Non-pigmented ciliary epithelial cell (primary cell): ENCODE measurements at regions not wholly inside any gene's neighbourhood (a gene's known extent, or its start where the extent isn't known, plus 50 kb on each side); places are given as distances from the start of the nearest gene placed in this dataset.

Experiments
- DNase-seq: peaks from one replicate; pipeline ENCODE4 v3.0.0-alpha.2; 2010; ENCODE audit warnings: low read depth

- DNase-seq = no peak
Observed at GRCh38 chrX:99717716-99718115, 692.4 kb downstream of the PCDH19 start.

- no peak for DNase-seq
Observed at GRCh38 chrX:99705701-99706100, 704.4 kb downstream of the PCDH19 start.

GRCh38 chrX:99703473-99703872, 706.6 kb downstream of the PCDH19 start:
- DNase-seq = no peak

GRCh38 chrX:99698451-99698850, 711.6 kb downstream of the PCDH19 start:
- no peak for DNase-seq

GRCh38 chrX:99663136-99663535, 746.9 kb downstream of the PCDH19 start:
- no peak for DNase-seq

- no peak for DNase-seq
Observed at GRCh38 chrX:99654188-99654587, 755.9 kb downstream of the PCDH19 start.

- DNase-seq = no peak
Observed at GRCh38 chrX:99653352-99653751, 756.7 kb downstream of the PCDH19 start.

GRCh38 chrX:99613041-99613440, 797.0 kb downstream of the PCDH19 start:
- DNase-seq = no peak

GRCh38 chrX:99603091-99603814, 806.8 kb downstream of the PCDH19 start:
- DNase-seq = no peak

- DNase-seq = no peak
Observed at GRCh38 chrX:99602107-99602506, 808.0 kb downstream of the PCDH19 start.

- DNase-seq = no peak
Observed at GRCh38 chrX:99588936-99589335, 821.1 kb downstream of the PCDH19 start.

GRCh38 chrX:99572711-99573110, 837.4 kb downstream of the PCDH19 start:
- DNase-seq = no peak

- DNase-seq = no peak
Observed at GRCh38 chrX:99549381-99549780, 860.7 kb downstream of the PCDH19 start.

- no peak for DNase-seq
Observed at GRCh38 chrX:99522450-99522849, 887.6 kb downstream of the PCDH19 start.

- DNase-seq = no peak
Observed at GRCh38 chrX:99507768-99508167, 902.3 kb downstream of the PCDH19 start.

- DNase-seq = no peak
Observed at GRCh38 chrX:99495453-99495852, 914.6 kb downstream of the PCDH19 start.

GRCh38 chrX:99494668-99495067, 915.4 kb downstream of the PCDH19 start:
- no peak for DNase-seq

GRCh38 chrX:99480728-99481127, 929.3 kb downstream of the PCDH19 start:
- DNase-seq = no peak

- DNase-seq = no peak
Observed at GRCh38 chrX:99469439-99469838, 940.6 kb downstream of the PCDH19 start.

GRCh38 chrX:99468993-99469392, 941.1 kb downstream of the PCDH19 start:
- no peak for DNase-seq

GRCh38 chrX:99461223-99461622, 948.9 kb downstream of the PCDH19 start:
- no peak for DNase-seq

GRCh38 chrX:99445336-99445735, 964.7 kb downstream of the PCDH19 start:
- no peak for DNase-seq

GRCh38 chrX:99421796-99422195, 988.3 kb downstream of the PCDH19 start:
- no peak for DNase-seq

- no peak for DNase-seq
Observed at GRCh38 chrX:99415470-99415869, 994.6 kb downstream of the PCDH19 start.
